Heart left ventricle (tissue), 16 donors: ENCODE measurements at regions not wholly inside any gene's neighbourhood (a gene's known extent, or its start where the extent isn't known, plus 50 kb on each side); places are given as distances from the start of the nearest gene placed in this dataset.

Experiments used
- ATAC-seq, 4 donors: fragments of 200-7000 bp; cut with Tn5 transposase; one replicate each; pipeline ENCODE4 v1.9.1; 2020 to 2022; ENCODE audit warnings: moderate library complexity in 4 of 4, mild to moderate bottlenecking in 3 of 4, moderate number of reproducible peaks in 1 of 4
- DNase-seq, 5 donors: peaks; one replicate each; pipeline ENCODE4 v3.0.0-alpha.2; 2020
- H3K27ac ChIP-seq, 12 donors: fragments of 200-600 bp; sonication (generic) in 4 of 12; one replicate each; pipeline versions ENCODE4 v1.5.0 to v1.8.0; 2016 to 2022; ENCODE audit warnings: mild to moderate bottlenecking in 2 of 12
- H3K27me3 ChIP-seq, 9 donors: fragments of 200-600 bp; sonication (generic) in 2 of 9; one replicate each; pipeline versions ENCODE4 v1.5.1 to v1.8.0; 2016 to 2022; ENCODE audit warnings: mild to moderate bottlenecking in 3 of 9
- H3K36me3 ChIP-seq, 9 donors: fragments of 200-600 bp; sonication (generic) in 2 of 9; one replicate each; pipeline versions ENCODE4 v1.5.0 to v1.8.0; 2018 to 2022; ENCODE audit warnings: mild to moderate bottlenecking in 2 of 9
- H3K4me1 ChIP-seq, 12 donors: fragments of 200-600 bp; sonication (generic) in 4 of 12; one replicate each; pipeline versions ENCODE4 v1.5.0 to v1.8.0; 2016 to 2022; ENCODE audit warnings: mild to moderate bottlenecking in 3 of 12
- H3K4me3 ChIP-seq, 12 donors: fragments of 200-600 bp; sonication (generic) in 4 of 12; one replicate each; pipeline versions ENCODE4 v1.5.0 to v1.8.0; 2017 to 2022; ENCODE audit warnings: mild to moderate bottlenecking in 9 of 12, moderate library complexity in 4 of 12
- H3K9me3 ChIP-seq, 12 donors: fragments of 200-600 bp; sonication (generic) in 4 of 12; one replicate each; pipeline versions ENCODE4 v1.5.0 to v1.8.0; 2016 to 2022; ENCODE audit warnings: mild to moderate bottlenecking in 1 of 12
- CTCF ChIP-seq, 12 donors: fragments of 200-600 bp; sonication (generic) in 4 of 12; IDR thresholded peaks; one replicate each; pipeline versions ENCODE4 v1.5.0 to v1.8.0; 2018 to 2022; ENCODE audit warnings: antibody characterized with exemption in 12 of 12, mild to moderate bottlenecking in 5 of 12
- POLR2A ChIP-seq, 2 donors: fragments of 450-650 bp; IDR thresholded peaks; one replicate each; pipeline ENCODE4 v1.6.1; 2017; ENCODE audit warnings: antibody characterized with exemption in 2 of 2, mild to moderate bottlenecking in 2 of 2, moderate library complexity in 2 of 2
- WGBS, 4 donors: extraction: QIAGEN DNeasy Blood & Tissue Kit in 2 of 4; methylation state at CpG; one replicate each; pipeline versions ENCODE4 v1.1.5 to v1.1.7; 2013 to 2018; 5-methylcytosine and 5-hydroxymethylcytosine counted together
- intact Hi-C, 10 donors: fragments of 100-400 bp; cut with DNase I; formaldehyde crosslinking; loops; one replicate each; pipeline versions ENCODE4 v1.11.1 to v1.14.2; 2022
- donor health status: ischemic (EF 13 %, LVEDD 7.1; RV severe dilation, severe dysfunction).
- donor health status: healthy with polysubstance abuse.
- donor health status: DM: no; HTN: yes; CAD: no.
- donor health status: DM: no; HTN: no; CAD: no.
- donor health status: ischemic (EF 25% LVEDD 6.9; RV normal size, moderate dysfunction).
- donor health status: ischemic (EF 25% LVEDD 5.7; RV mildly dilated, moderate dysfunction).
- donor health status: healthy.
- donor health status: DM: yes; HTN: yes; CAD: no.
- donor health status: ischemic (EF 35%, LVEDD 5.7; RV mildly dilated, moderate dysfunction).
- donor health status: nonischemic (EF 11% LVEDD 7.7; RV severe dilation, severe dysfunction).
- donor health status: DM: yes; HTN: yes; CAD: no.
- donor health status: PGD.
- donor health status: ischemic (EF 29% LVEDD 5.4; RV normal size, mild dysfunction).
- donor health status: nonischemic (EF 23%, LVEDD 6.1; RV moderate dilation, normal function).

- TF ChIP-seq POLR2A (IDR thresholded peaks at IDR 0.05) (no peak), CTCF (IDR thresholded peaks at IDR 0.05) (no peak)
Measured at GRCh38 chr1:101144671-101145448, 92.0 kb upstream of the S1PR1 start.

DNA sequence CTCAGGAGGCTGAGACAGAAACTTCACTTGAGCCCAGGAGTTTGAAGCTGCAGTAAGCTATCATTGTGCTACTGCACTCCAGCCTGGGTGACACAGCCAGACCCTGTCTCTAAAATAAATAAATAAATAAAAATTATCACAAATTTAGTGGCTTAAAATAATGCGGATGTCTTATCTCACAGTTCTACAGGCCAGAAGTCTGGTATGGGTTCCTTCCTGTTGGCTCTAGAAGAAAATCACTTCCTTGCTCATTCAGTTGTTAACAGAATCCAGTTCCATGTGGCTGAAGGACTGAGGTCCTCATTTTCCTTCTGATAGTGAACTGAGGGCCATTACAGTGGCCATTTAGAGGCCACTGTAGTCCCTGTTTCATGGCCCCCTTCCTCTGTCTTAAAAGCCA is 94.6 kb upstream of the S1PR1 start:
- Histone ChIP-seq H3K4me1 (peaks cover 0 to 28% (median 6%) of the 10 kb centered on the region in 12 donors), H3K4me3 (no peak overlapping the region), H3K27me3 (no peaks in the 10 kb centered on the region), H3K27ac (no peak overlapping the region), H3K36me3 (no peaks in the 10 kb centered on the region), H3K9me3 (no peaks in the 10 kb centered on the region)
- intact Hi-C loops, result loop anchor here in 1 of 10 donors (5.0 kb wide), 1 partner anchor 215 kb away; no protein-coding TSS in a partner anchor
- TF ChIP-seq POLR2A (IDR thresholded peaks at IDR 0.05), result no peak
- TF ChIP-seq CTCF (IDR thresholded peaks at IDR 0.05), result no peak
- no peak for DNase-seq
- 43 to 66% (median 53%) methylated on average over 1 of the region's 1 CpG for WGBS, 4 donors
- peak in 1 of 4 donors; percentile 30 for ATAC-seq

More at GRCh38 chr1:101144671-101145448, 92.0 kb upstream of the S1PR1 start:
- Histone ChIP-seq H3K4me3 (no peak overlapping the region), H3K27ac (no peak overlapping the region), H3K27me3 (no peaks in the 10 kb centered on the region), H3K4me1 (peaks cover 0 to 27% (median under 1%) of the 10 kb centered on the region in 12 donors), H3K9me3 (no peaks in the 10 kb centered on the region), H3K36me3 (no peaks in the 10 kb centered on the region)
- ATAC-seq, result no peak
- WGBS, 4 donors, result 85 to 91% (median 88%) methylated on average over 5 of the region's 5 CpGs
- DNase-seq, result no peak
- intact Hi-C loops, result loop anchor here in 1 of 10 donors (5.0 kb wide), 1 partner anchor 218 kb away; no protein-coding TSS in a partner anchor

- WGBS, 4 donors, result 95 to 98% (median 97%) methylated on average over 2 of the region's 2 CpGs
- Histone ChIP-seq H3K4me1 (peaks cover 0 to 34% (median 14%) of the 10 kb centered on the region in 12 donors), H3K9me3 (no peaks in the 10 kb centered on the region), H3K4me3 (no peak overlapping the region), H3K36me3 (no peaks in the 10 kb centered on the region), H3K27ac (no peak overlapping the region), H3K27me3 (no peaks in the 10 kb centered on the region)
- DNase-seq (no peak), ATAC-seq (no peak)
- intact Hi-C loops, result loop anchor here in 1 of 10 donors (5.0 kb wide), 1 partner anchor 214 kb away; no protein-coding TSS in a partner anchor
- TF ChIP-seq POLR2A (IDR thresholded peaks at IDR 0.05), result no peak
- no peak for TF ChIP-seq CTCF (IDR thresholded peaks at IDR 0.05)
Measured at GRCh38 chr1:101141376-101141775, 95.4 kb upstream of the S1PR1 start.

DNA sequence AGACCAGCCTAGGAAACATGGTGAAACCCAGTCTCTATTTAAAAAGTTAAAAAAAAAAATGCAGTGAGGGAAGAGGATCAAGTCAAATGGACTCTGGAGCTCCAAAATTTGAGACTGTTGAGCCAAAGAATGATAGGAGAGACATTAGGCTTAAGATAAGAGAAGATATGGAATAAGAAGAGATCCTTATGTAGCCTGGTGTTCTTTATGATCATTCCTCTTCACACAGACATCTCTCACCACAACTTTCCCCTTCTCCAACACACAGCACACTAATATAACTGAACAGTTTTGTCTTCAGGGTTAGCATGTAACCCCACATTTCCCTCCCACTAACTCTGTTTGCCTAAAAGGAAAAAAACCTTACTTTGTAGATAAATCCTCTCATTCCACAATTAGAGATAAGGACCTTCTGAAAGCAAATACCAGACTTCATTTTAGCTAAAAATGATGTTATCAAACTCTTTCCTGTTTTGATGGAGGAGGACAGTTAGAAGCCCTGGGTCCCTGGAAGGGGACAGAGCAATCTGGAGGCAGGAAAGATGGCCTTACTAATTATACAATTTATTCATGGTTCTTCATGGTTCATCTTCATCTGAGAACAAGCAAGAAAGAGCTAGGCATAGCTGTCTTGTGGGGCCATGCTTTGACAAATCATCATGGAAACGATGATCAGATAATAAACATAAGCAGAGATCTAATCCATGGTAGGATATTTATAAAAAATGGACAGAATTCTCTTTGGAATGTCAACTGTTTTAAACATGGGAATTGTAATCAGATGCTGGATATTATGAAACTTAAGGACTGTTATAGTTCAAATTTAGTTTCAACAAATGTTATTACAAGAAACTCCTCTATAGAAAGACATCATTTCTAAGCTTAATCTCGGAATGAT is 96.7 kb upstream of the S1PR1 start:
- TF ChIP-seq POLR2A (IDR thresholded peaks at IDR 0.05) (no peak), CTCF (IDR thresholded peaks at IDR 0.05) (no peak)
- H3K4me3 ChIP-seq, result no peak overlapping the region
- intact Hi-C loops, result loop anchor here (5.0 to 10.0 kb wide), 7 partner anchors 95 to 215 kb away; partner anchors contain the start of gene S1PR1 (in 6 of the 10)
- peaks cover 0 to 38% (median 21%) of the 10 kb centered on the region in 12 donors for H3K4me1 ChIP-seq
- no peak for ATAC-seq
- DNase-seq, result no peak
- no peaks in the 10 kb centered on the region for H3K36me3 ChIP-seq
- no peak overlapping the region for H3K27ac ChIP-seq
- WGBS, 4 donors, result 79 to 90% (median 87%) methylated on average over 2 of the region's 2 CpGs
- H3K27me3 ChIP-seq, result no peaks in the 10 kb centered on the region
- H3K9me3 ChIP-seq, result no peaks in the 10 kb centered on the region
